ENCODE measurements at regions not wholly inside any gene's neighbourhood (a gene's known extent, or its start where the extent isn't known, plus 50 kb on each side); places are given as distances from the start of the nearest gene placed in this dataset.

DNA sequence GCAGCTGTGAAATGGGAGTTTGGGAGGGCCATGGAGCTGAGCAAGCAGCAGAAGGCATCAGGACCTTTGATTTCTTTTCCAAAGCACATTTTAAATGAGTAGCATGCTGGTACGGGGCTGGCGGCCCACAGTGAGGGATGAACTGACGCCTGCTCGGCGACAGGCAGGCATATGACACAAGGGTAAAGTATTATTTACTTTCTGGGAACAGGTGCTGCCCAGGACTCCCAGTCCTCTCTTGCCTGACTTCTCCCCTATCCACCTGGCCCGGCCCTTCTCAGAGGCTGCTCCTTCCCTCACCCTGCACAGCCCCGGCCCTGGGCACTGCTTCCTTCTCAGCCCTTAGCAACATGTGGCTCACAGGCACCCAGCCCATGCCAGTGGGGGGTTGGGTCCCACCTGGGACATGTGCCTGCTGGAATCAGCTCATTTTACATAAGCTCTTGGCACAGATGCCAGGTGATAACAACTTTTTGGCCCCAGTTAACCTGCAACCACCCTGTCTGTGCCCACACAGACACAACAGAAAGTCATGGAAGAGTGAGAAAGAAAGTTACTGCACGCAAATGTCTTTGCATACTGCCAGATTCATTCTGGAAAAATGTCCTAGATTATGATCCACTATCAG is 112.3 kb upstream of the GADD45A start:
- Histone ChIP-seq H2AFZ (ENCODE audit: control insufficient read depth, low read depth, low read length) (no peak overlapping the region), H3K27ac (ENCODE audit: control insufficient read depth, insufficient read depth) (no peak overlapping the region), H3K9ac (ENCODE audit: control insufficient read depth, insufficient read depth, low read length) (no peak overlapping the region), H3K27me3 (replicated peaks in 1 of 2; ENCODE audit: control insufficient read depth in 2 of 2, insufficient read depth in 2 of 2, low read length in 1 of 2) (0 out of 4 replicates have a peak, but pooled peaks cover 0 to 2% of the 10 kb centered on the region in 2 experiments), H4K20me1 (ENCODE audit: control insufficient read depth, insufficient read depth) (no peaks in the 10 kb centered on the region), H3K9me3 (replicated peaks; ENCODE audit: control insufficient read depth, insufficient read depth, low read length) (no peaks in the 10 kb centered on the region), H3K4me1 (ENCODE audit: control insufficient read depth, insufficient read depth, low read length) (no peaks in the 10 kb centered on the region), H3K36me3 (ENCODE audit: control insufficient read depth in 2 of 2, insufficient read depth in 2 of 2, low read length in 1 of 2) (no peaks in the 10 kb centered on the region), H3K4me3 (no peak overlapping the region), H3K4me2 (ENCODE audit: control insufficient read depth, insufficient read depth) (no peak overlapping the region), H3K79me2 (ENCODE audit: control insufficient read depth, insufficient read depth, low read length) (no peaks in the 10 kb centered on the region)
- FAIRE-seq (no peak), DNase-seq (ENCODE audit: low read depth, low spot score) (no peak), ATAC-seq (no peak)
- TF ChIP-seq CHD1 (IDR thresholded peaks at IDR 0.05; ENCODE audit: low read depth, low read length), result no peak
- no peak for TF ChIP-seq POLR2AphosphoS5 (IDR thresholded peaks at IDR 0.05; ENCODE audit: low read length)
- TF ChIP-seq NFXL1 (IDR thresholded peaks at IDR 0.05; ENCODE audit: borderline replicate concordance), result no peak
- TF ChIP-seq SRF (IDR thresholded peaks at IDR 0.05; ENCODE audit: low read depth in 2 of 2, low read length in 2 of 2), result no peak
- TF ChIP-seq, protein P1, sequence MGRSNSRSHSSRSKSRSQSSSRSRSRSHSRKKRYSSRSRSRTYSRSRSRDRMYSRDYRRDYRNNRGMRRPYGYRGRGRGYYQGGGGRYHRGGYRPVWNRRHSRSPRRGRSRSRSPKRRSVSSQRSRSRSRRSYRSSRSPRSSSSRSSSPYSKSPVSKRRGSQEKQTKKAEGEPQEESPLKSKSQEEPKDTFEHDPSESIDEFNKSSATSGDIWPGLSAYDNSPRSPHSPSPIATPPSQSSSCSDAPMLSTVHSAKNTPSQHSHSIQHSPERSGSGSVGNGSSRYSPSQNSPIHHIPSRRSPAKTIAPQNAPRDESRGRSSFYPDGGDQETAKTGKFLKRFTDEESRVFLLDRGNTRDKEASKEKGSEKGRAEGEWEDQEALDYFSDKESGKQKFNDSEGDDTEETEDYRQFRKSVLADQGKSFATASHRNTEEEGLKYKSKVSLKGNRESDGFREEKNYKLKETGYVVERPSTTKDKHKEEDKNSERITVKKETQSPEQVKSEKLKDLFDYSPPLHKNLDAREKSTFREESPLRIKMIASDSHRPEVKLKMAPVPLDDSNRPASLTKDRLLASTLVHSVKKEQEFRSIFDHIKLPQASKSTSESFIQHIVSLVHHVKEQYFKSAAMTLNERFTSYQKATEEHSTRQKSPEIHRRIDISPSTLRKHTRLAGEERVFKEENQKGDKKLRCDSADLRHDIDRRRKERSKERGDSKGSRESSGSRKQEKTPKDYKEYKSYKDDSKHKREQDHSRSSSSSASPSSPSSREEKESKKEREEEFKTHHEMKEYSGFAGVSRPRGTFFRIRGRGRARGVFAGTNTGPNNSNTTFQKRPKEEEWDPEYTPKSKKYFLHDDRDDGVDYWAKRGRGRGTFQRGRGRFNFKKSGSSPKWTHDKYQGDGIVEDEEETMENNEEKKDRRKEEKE (IDR thresholded peaks at IDR 0.05), result no peak
- TF ChIP-seq, protein P2, sequence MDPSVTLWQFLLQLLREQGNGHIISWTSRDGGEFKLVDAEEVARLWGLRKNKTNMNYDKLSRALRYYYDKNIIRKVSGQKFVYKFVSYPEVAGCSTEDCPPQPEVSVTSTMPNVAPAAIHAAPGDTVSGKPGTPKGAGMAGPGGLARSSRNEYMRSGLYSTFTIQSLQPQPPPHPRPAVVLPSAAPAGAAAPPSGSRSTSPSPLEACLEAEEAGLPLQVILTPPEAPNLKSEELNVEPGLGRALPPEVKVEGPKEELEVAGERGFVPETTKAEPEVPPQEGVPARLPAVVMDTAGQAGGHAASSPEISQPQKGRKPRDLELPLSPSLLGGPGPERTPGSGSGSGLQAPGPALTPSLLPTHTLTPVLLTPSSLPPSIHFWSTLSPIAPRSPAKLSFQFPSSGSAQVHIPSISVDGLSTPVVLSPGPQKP (IDR thresholded peaks at IDR 0.05; ENCODE audit: low read depth, low read length), result no peak
- no peak for TF ChIP-seq RAD51 (IDR thresholded peaks at IDR 0.05)
- no peak for TF ChIP-seq PAX5 (IDR thresholded peaks at IDR 0.05; ENCODE audit: borderline replicate concordance, low read depth, low read length)
- ChIA-PET SMC1A (ENCODE audit: uncharacterized antibody, unreplicated experiment) (interaction anchor here (1.0 to 4.8 kb wide), 4 partner anchors 11 to 187 kb away, joined by 3 to 23 read pairs (median 4); no protein-coding TSS in a partner anchor), RAD21 (ENCODE audit: unreplicated experiment) (interaction anchor here (3.1 kb wide), 1 partner anchor 11 kb away, joined by 15 read pairs; no protein-coding TSS in a partner anchor), POLR2A (interaction anchor here (0.8 kb wide), 1 partner anchor 170 kb away, joined by 3 read pairs; no protein-coding TSS in a partner anchor), CTCF (interaction anchor here (0.8 to 3.8 kb wide), 2 partner anchors 12 to 188 kb away, joined by 3 to 13 read pairs; no protein-coding TSS in a partner anchor)
- in situ Hi-C loops (cut with MboI), result no loop called here
- intact Hi-C loops (cut with micrococcal nuclease; ENCODE audit: unreplicated experiment), result no loop called here
- no TSS peak for BruUV-seq (replicated peaks)
- WGBS (ENCODE audit: insufficient coverage, insufficient replicate concordance, low lambda C conversion rate, missing lambda C conversion rate), result 22% methylated on average over 8 of the region's 8 CpGs

All from GM12878 (cell line).